Left kidney (tissue), 1 donor: ENCODE measurements at regions not wholly inside any gene's neighbourhood (a gene's known extent, or its start where the extent isn't known, plus 50 kb on each side); places are given as distances from the start of the nearest gene placed in this dataset.

Source experiments
- DNase-seq: peaks from one replicate; pipeline ENCODE4 v3.0.0-alpha.2; 2013

- DNase-seq = no peak
Measured at GRCh38 chr10:121033366-121033765, 182.2 kb downstream of the WDR11 start.

GRCh38 chr10:121036431-121036830, 185.3 kb downstream of the WDR11 start:
- no peak for DNase-seq

DNA sequence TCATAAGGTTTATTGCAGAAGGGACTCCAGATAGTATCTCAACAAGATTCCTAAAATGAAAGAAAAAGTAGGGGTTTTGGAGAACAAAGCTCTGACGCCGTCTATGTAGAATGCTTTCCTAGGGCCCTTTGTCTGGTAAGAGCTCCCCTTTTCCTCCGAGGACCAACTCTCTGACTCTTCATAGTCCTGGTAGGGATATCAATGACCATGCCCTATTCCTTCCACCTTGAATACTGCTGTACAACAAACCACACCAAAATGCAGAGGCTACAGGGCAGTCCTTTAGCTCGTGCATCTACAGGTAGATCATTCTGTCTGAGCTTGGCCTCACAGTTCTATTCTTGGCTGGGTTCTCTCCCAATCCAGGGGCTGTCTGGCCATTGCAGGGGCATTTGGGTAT, 190.3 kb downstream of the WDR11 start:
- DNase-seq = no peak

GRCh38 chr10:121041906-121042305, 190.7 kb downstream of the WDR11 start:
- no peak for DNase-seq

- no peak for DNase-seq
Measured at GRCh38 chr10:121042342-121042741, 191.2 kb downstream of the WDR11 start.

- no peak for DNase-seq
Measured at GRCh38 chr10:121043124-121043849, 192.1 kb downstream of the WDR11 start.

DNA sequence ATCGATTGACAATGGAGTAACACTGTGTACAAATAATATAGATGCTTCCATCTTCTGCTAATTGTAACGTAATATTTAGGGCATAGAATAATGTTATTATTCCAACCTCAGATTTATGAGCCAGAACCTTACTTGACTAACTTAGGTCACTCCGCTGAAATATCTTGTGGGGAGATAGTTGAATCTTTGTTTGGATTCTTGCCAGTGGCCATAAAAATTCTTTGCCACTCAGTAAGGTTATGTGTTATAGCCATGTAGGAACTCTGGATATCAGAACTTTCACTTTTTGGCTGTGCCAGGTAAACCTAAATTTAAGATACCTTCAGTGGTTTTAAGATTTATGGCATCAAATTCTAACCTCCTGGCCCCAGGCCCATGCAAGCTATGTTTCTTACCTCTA, 197.6 kb downstream of the WDR11 start:
- DNase-seq = no peak

GRCh38 chr10:121049489-121049888, 198.3 kb downstream of the WDR11 start:
- DNase-seq = no peak

- no peak for DNase-seq
Measured at GRCh38 chr10:121049923-121050322, 198.8 kb downstream of the WDR11 start.

DNA sequence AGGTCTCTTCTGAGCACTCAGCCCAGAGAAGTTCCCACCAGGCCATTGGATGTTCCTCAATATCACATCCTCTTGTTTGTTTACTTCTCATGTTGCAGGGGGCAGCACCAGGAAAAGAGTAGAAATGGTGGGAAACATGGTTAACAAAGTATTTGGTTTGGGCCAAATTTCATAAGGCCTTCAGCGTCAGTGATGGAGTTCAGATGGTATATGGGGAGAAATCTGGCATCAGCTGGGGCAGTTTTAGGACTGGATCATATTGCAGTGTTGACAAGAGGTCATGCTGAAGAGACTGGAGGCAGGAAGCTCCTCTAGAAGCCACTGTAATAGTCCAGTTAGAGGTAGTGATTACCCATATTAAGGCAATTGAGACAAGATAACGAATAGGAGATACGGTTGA, 200.0 kb downstream of the WDR11 start:
- DNase-seq = no peak

DNA sequence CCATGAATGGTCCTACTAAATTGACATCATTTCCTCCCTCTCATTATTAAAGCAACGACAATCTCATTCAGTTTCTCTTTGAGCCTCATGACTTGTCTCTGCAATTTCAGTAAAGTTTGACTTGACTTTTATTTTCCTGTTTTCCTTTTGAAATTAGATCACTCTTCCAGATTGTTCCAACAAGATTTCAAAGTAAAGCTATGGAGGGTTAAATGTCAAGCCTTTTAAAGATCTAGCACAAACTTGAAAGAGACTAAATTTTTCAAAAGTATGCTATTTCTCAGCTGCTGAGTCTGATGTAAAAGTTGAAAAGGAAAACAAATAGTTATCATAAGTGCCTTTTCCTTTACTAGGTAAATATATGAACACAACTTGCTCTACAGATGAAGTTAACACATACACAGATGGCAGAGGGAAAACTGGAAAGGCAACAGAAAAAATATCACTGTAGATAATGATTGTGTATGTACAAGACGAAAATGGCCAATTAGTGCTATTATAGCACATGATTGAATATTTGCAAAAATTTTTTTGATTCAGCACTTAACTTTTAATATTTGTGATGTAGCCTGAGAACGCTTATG, 200.6 kb downstream of the WDR11 start:
- DNase-seq = no peak

GRCh38 chr10:121053151-121053550, 202.0 kb downstream of the WDR11 start:
- no peak for DNase-seq

- no peak for DNase-seq
Measured at GRCh38 chr10:121054874-121055273, 203.7 kb downstream of the WDR11 start.

GRCh38 chr10:121057269-121057668, 206.1 kb downstream of the WDR11 start:
- DNase-seq = no peak

GRCh38 chr10:121058082-121058481, 206.9 kb downstream of the WDR11 start:
- no peak for DNase-seq

DNA sequence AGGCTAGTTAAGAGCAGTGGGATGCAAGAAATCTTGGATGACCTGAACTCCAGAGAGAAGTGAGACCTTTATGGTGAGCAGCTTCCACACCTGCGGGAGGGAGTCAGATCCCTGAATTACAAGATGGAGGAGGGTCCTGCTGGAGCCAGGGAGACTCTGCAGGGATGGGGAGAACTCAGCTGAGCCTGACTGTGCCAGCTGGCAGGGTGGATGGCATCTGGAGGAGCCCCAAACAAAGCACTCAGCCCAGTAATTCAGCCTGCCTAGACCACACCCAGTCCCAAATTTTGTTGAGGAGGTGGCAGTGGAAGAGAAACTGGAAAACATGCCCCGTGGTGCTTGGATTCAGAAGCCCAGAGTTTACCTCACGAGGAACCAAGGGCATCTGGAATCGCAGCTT, 208.2 kb downstream of the WDR11 start:
- DNase-seq = no peak

DNA sequence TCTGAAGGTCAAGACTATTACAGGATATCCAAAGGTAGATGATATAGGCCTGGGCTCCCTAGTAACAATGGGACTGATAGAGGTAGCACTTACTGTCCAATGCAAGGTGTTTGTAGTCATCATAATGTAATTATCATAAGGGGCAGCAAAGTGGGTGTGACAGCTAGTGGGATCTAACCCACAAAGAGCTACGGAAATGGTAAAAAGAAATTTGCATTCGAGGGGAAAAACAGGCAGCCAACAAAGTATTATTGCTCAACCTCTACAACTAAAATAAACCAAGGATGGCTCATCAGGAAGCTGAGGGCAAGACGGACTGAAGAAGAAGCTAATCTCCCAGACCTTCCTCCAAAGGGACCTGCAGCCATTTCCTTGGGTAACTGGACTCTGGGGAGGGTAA, 211.0 kb downstream of the WDR11 start:
- DNase-seq = no peak

DNA sequence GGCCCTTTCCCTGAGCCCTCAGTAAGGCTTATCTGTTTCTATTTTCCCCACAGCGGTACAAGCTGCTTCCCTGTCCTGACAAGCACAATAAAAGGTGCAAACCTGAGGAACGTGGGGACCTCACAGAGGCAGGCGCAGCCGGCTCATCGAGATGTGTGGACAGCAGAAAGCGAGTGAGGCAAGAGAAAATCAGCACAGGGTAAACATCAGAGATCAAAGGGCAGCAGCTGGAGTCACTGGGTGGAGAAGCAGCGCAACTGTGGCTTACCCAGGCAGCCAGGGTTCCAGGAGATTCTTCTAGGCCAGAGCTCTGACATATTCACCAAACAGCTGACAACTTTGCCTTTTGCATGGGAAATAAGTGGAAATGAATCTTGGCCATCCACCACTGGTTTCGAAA, 212.6 kb downstream of the WDR11 start:
- no peak for DNase-seq

DNA sequence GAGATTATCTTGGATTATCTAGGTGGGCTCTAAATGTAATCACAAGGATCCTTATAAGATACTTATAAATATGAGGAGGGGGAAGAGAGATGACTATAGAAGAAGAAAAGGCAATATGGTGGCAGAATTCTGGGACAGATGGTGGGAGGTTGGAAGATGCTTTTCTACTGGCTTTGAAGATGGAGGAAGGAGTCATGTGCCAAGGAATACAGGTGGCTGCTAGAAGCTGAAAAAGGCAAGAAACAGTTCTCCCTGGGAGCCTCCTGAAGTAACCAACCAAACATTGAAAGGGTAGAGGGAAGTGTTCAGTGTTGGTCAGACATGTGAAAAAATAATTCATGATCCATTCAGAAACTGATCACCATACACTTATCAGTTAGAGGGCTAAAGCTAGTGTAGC, 213.3 kb downstream of the WDR11 start:
- no peak for DNase-seq

- DNase-seq = no peak
Measured at GRCh38 chr10:121065330-121065729, 214.2 kb downstream of the WDR11 start.

- DNase-seq = no peak
Measured at GRCh38 chr10:121069061-121069850, 218.1 kb downstream of the WDR11 start.

DNA sequence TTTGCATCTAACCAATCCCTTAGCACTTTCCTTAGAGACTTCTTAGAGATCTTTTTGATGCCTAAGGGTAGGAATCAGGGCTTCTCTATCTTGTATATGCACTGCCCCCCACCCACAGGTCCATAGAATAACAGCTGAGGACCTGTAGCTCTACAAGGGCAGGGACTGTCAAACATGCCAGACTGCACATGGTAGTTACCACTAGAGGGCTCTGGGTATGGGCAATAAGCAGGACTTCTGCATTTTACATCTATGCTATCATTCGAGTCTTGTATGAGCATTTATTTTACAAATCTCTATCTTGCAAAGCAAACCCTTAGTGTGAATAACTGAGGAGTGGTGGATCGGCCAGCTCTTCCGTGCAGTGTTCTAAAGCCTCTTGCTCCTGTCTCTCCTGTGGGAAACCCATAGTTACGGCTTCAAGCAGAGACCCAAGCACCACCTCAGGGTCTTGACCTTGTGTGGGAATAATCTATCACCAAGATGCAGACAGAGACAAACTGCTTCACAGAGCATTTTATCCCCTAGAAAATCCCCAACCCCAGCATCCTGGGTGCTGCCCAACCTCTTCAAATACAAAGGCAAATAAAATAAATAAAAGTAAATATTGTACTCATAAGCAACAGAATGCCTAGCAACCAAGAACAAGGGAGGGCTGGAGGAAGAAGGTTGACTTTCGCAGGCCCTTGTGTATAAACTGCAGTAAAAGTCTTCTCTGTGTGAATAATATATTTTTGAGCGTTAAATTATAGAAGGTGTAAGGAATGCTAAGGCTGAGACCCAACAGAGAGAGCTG, 219.3 kb downstream of the WDR11 start:
- no peak for DNase-seq

GRCh38 chr10:121071901-121072300, 220.7 kb downstream of the WDR11 start:
- no peak for DNase-seq
